OCI-LY1 (cell line): ENCODE measurements at regions not wholly inside any gene's neighbourhood (a gene's known extent, or its start where the extent isn't known, plus 50 kb on each side); places are given as distances from the start of the nearest gene placed in this dataset.
A peak's percentile ranks its signal among the peaks of the same experiment; 100 is the strongest.
"Not testable (repeated sequence)": the region's sequence is repeated elsewhere in the genome, so short reads cannot be mapped to it uniquely, and the experiment has no call there.

Experiments
- H2AFZ ChIP-seq: fragments of 200-600 bp; sonication (generic), shearing (Covaris generic); 2 replicates; pipeline ENCODE4 v1.6.0; 2014; ENCODE audit warnings: antibody characterized with exemption, mild to moderate bottlenecking, low read length
- H3F3A ChIP-seq: fragments of 200-600 bp; sonication (generic), shearing (Covaris generic); 2 replicates; pipeline ENCODE4 v1.6.0; 2014; ENCODE audit warnings: mild to moderate bottlenecking, antibody characterized with exemption, low read length, moderate library complexity; ENCODE audit not compliant: insufficient read depth
- H3K27ac ChIP-seq: fragments of 200-600 bp; sonication (generic); 2 replicates; pipeline ENCODE4 v1.5.1; 2014; ENCODE audit warnings: low read length, mixed run types, mild to moderate bottlenecking, low read depth; ENCODE audit not compliant: poor library complexity, severe bottlenecking
- H3K27me3 ChIP-seq: fragments of 200-600 bp; sonication (generic); 2 replicates; pipeline ENCODE4 v1.6.0; 2014; ENCODE audit warnings: antibody characterized with exemption, mild to moderate bottlenecking, low read length, moderate library complexity; ENCODE audit not compliant: insufficient read depth
- H3K36me3 ChIP-seq: fragments of 200-600 bp; sonication (generic); 2 replicates; pipeline ENCODE4 v1.6.1; 2014; ENCODE audit warnings: mild to moderate bottlenecking, antibody characterized with exemption, low read length, moderate library complexity, mixed read lengths; ENCODE audit not compliant: insufficient read depth
- H3K4me1 ChIP-seq: fragments of 200-600 bp; sonication (generic); 2 replicates; pipeline ENCODE4 v1.5.1; 2014; ENCODE audit warnings: mild to moderate bottlenecking, low read length, moderate library complexity; ENCODE audit not compliant: insufficient read depth, severe bottlenecking
- H3K4me2 ChIP-seq: fragments of 200-600 bp; sonication (generic), shearing (Covaris generic); 2 replicates; pipeline ENCODE4 v1.6.1; 2014; ENCODE audit warnings: low read length
- H3K4me3 ChIP-seq: fragments of 200-600 bp; sonication (generic); 2 replicates; pipeline ENCODE4 v1.5.1; 2014; ENCODE audit warnings: low read length, low read depth, mild to moderate bottlenecking, mixed read lengths; ENCODE audit not compliant: poor library complexity, severe bottlenecking
- H3K79me2 ChIP-seq: fragments of 200-600 bp; shearing (Covaris generic); 2 replicates; pipeline ENCODE4 v1.6.1; 2016; ENCODE audit warnings: mixed run types, low read length, mixed read lengths; ENCODE audit not compliant: insufficient read depth
- H3K9ac ChIP-seq: fragments of 200-600 bp; sonication (generic), shearing (Covaris generic); 2 replicates; pipeline ENCODE4 v1.6.1; 2014; ENCODE audit warnings: mild to moderate bottlenecking, low read length, mixed read lengths
- H3K9me2 ChIP-seq: fragments of 200-600 bp; sonication (generic), shearing (Covaris generic); 2 replicates; pipeline ENCODE4 v1.6.1; 2014; ENCODE audit warnings: low read depth, mild to moderate bottlenecking, low read length, mixed read lengths
- H3K9me3 ChIP-seq: fragments of 200-600 bp; shearing (Covaris generic); 2 replicates; pipeline ENCODE4 v1.6.1; 2014; ENCODE audit warnings: low read length, mixed read lengths
- H4K20me1 ChIP-seq: fragments of 200-600 bp; sonication (generic), shearing (Covaris generic); 2 replicates; pipeline ENCODE4 v1.6.0; 2016; ENCODE audit warnings: mild to moderate bottlenecking, low read length; ENCODE audit not compliant: insufficient read depth
- CTCF ChIP-seq: fragments of 200-600 bp; sonication (generic), shearing (Covaris generic); IDR thresholded peaks from 2 replicates; pipeline ENCODE4 v1.5.1; 2017; ENCODE audit warnings: mild to moderate bottlenecking, antibody characterized with exemption, low read length, moderate library complexity, mixed read lengths

- TF ChIP-seq CTCF: peak; percentile 19; the same call in 1 of the 2 replicates
- H3F3A ChIP-seq, H4K20me1 ChIP-seq, H3K27ac ChIP-seq, H2AFZ ChIP-seq, H3K9me2 ChIP-seq, H3K79me2 ChIP-seq, H3K9ac ChIP-seq, H3K4me1 ChIP-seq, H3K27me3 ChIP-seq, H3K9me3 ChIP-seq, H3K4me2 ChIP-seq, H3K4me3 ChIP-seq, H3K36me3 ChIP-seq: not testable (repeated sequence)
Measured at GRCh38 chr18:15028037-15028436, 280.1 kb downstream of the ANKRD30B start.

GRCh38 chr18:15060279-15060880 lies 312.4 kb downstream of the ANKRD30B start:
- not testable (repeated sequence) for H3K79me2 ChIP-seq, H3K9me2 ChIP-seq, H3K36me3 ChIP-seq, H3K9me3 ChIP-seq, H3K4me3 ChIP-seq, H2AFZ ChIP-seq, H3K4me2 ChIP-seq, H3K27ac ChIP-seq, H3K4me1 ChIP-seq, H3F3A ChIP-seq, H3K9ac ChIP-seq, H4K20me1 ChIP-seq, H3K27me3 ChIP-seq

- H3F3A ChIP-seq, H3K9me3 ChIP-seq, H3K27me3 ChIP-seq, H2AFZ ChIP-seq, H3K79me2 ChIP-seq, H3K4me2 ChIP-seq, H3K27ac ChIP-seq, H3K4me1 ChIP-seq, H3K36me3 ChIP-seq, H4K20me1 ChIP-seq, H3K9ac ChIP-seq, H3K4me3 ChIP-seq, H3K9me2 ChIP-seq: not testable (repeated sequence)
Measured at GRCh38 chr18:15061289-15061896, 313.4 kb downstream of the ANKRD30B start.

GRCh38 chr18:15066434-15066833 lies 318.5 kb downstream of the ANKRD30B start:
- not testable (repeated sequence) for H3K79me2 ChIP-seq, H3K27ac ChIP-seq, H3K27me3 ChIP-seq, H4K20me1 ChIP-seq, H3K4me2 ChIP-seq, H3F3A ChIP-seq, H3K9ac ChIP-seq, H3K36me3 ChIP-seq, H3K4me3 ChIP-seq, H3K9me3 ChIP-seq, H3K9me2 ChIP-seq, H3K4me1 ChIP-seq, H2AFZ ChIP-seq

GRCh38 chr18:15071311-15071710 lies 323.3 kb downstream of the ANKRD30B start:
- H3K36me3 ChIP-seq, H3K27me3 ChIP-seq, H3K4me1 ChIP-seq, H3K27ac ChIP-seq, H3K9me3 ChIP-seq, H3K79me2 ChIP-seq, H3K4me2 ChIP-seq, H3K9me2 ChIP-seq, H2AFZ ChIP-seq, H3F3A ChIP-seq, H4K20me1 ChIP-seq, H3K4me3 ChIP-seq, H3K9ac ChIP-seq: not testable (repeated sequence)
